Heart right ventricle (tissue), 16 donors: ENCODE measurements at regions not wholly inside any gene's neighbourhood (a gene's known extent, or its start where the extent isn't known, plus 50 kb on each side); places are given as distances from the start of the nearest gene placed in this dataset.

Experiments used
- ATAC-seq, 8 donors: fragments of 200-7000 bp; cut with Tn5 transposase; one replicate each; pipeline ENCODE4 v1.9.1; 2020; ENCODE audit warnings: mild to moderate bottlenecking in 8 of 8, moderate library complexity in 8 of 8, moderate number of reproducible peaks in 1 of 8
- DNase-seq, 2 donors: peaks; one replicate each; pipeline ENCODE4 v3.0.0-alpha.2; 2020
- H3K27ac ChIP-seq, 10 donors: fragments of 200-600 bp; sonication (generic) in 2 of 10; one replicate each; pipeline versions ENCODE4 v1.5.0 to v1.8.0; 2020 to 2022; ENCODE audit warnings: mild to moderate bottlenecking in 3 of 10
- H3K27me3 ChIP-seq, 7 donors: fragments of 200-600 bp; one replicate each; pipeline ENCODE4 v1.8.0; 2021 to 2022; ENCODE audit warnings: mild to moderate bottlenecking in 2 of 7
- H3K36me3 ChIP-seq, 9 donors: fragments of 200-600 bp; sonication (generic) in 1 of 9; one replicate each; pipeline versions ENCODE4 v1.5.0 to v1.8.0; 2020 to 2022; ENCODE audit warnings: mild to moderate bottlenecking in 2 of 9
- H3K4me1 ChIP-seq, 9 donors: fragments of 200-600 bp; sonication (generic) in 1 of 9; one replicate each; pipeline versions ENCODE4 v1.5.0 to v1.8.0; 2020 to 2022; ENCODE audit warnings: mild to moderate bottlenecking in 4 of 9
- H3K4me3 ChIP-seq, 10 donors: fragments of 200-600 bp; sonication (generic) in 2 of 10; one replicate each; pipeline versions ENCODE4 v1.5.0 to v1.8.0; 2020 to 2022; ENCODE audit warnings: mild to moderate bottlenecking in 7 of 10, moderate library complexity in 2 of 10
- H3K9me3 ChIP-seq, 11 donors: fragments of 200-600 bp in 10 of 11; sonication (generic) in 2 of 11; one replicate each; pipeline versions ENCODE4 v1.5.0 to v1.8.0; 2013 to 2022; ENCODE audit warnings: mild to moderate bottlenecking in 2 of 11, control low read depth in 1 of 11, moderate library complexity in 1 of 11
- CTCF ChIP-seq, 9 donors: fragments of 200-600 bp; sonication (generic) in 2 of 9; IDR thresholded peaks; one replicate each; pipeline versions ENCODE4 v1.5.0 to v1.8.0; 2021 to 2022; ENCODE audit warnings: antibody characterized with exemption in 9 of 9, mild to moderate bottlenecking in 5 of 9, moderate library complexity in 1 of 9
- WGBS, 2 donors: extraction: QIAGEN DNeasy Blood & Tissue Kit; methylation state at CpG; one replicate each; pipeline ENCODE4 v1.1.7; 2013; ENCODE audit warnings: inconsistent platforms in 1 of 2; 5-methylcytosine and 5-hydroxymethylcytosine counted together
- intact Hi-C, 10 donors: fragments of 100-400 bp; cut with DNase I; formaldehyde crosslinking; loops; one replicate each; pipeline versions ENCODE4 v1.11.1 to v1.14.2; 2022
- donor health status: Arrhythmogenic right ventricular cardiomyopathy.
- donor health status: ischemic (EF 13 %, LVEDD 7.1; RV severe dilation, severe dysfunction).
- donor health status: healthy with polysubstance abuse.
- donor health status: DM: no; HTN: yes; CAD: no.
- donor health status: DM: no; HTN: no; CAD: no.
- donor health status: ischemic (EF 25% LVEDD 6.9; RV normal size, moderate dysfunction).
- donor health status: ischemic (EF 25% LVEDD 5.7; RV mildly dilated, moderate dysfunction).
- donor health status: healthy.
- donor health status: DM: yes; HTN: yes; CAD: no.
- donor health status: Ischemic cardiomyopathy.
- donor health status: ischemic (EF 35%, LVEDD 5.7; RV mildly dilated, moderate dysfunction).
- donor health status: nonischemic (EF 11% LVEDD 7.7; RV severe dilation, severe dysfunction).
- donor health status: DM: yes; HTN: yes; CAD: no.
- donor health status: PGD.
- donor health status: ischemic (EF 29% LVEDD 5.4; RV normal size, mild dysfunction).
- donor health status: nonischemic (EF 23%, LVEDD 6.1; RV moderate dilation, normal function).

- intact Hi-C loops, result no loop called here
- WGBS, 2 donors, result 95 to 98% methylated on average over 2 of the region's 2 CpGs
- Histone ChIP-seq H3K4me3 (no peak overlapping the region), H3K36me3 (no peaks in the 10 kb centered on the region), H3K27ac (no peak overlapping the region), H3K9me3 (no peaks in the 10 kb centered on the region), H3K27me3 (no peaks in the 10 kb centered on the region), H3K4me1 (peaks cover 0 to 26% (median 22%) of the 10 kb centered on the region in 9 donors)
- no peak for DNase-seq
- peak in 1 of 8 donors; percentile 42 for ATAC-seq
- no peak for TF ChIP-seq CTCF (IDR thresholded peaks at IDR 0.05)
Observed at GRCh38 chr2:236656721-236657120, 87.1 kb downstream of the ACKR3 start.

- WGBS, 2 donors, result 95 to 98% methylated on average over 5 of the region's 5 CpGs
- TF ChIP-seq CTCF (IDR thresholded peaks at IDR 0.05), result no peak
- Histone ChIP-seq H3K4me1 (peaks cover 0 to 29% (median 25%) of the 10 kb centered on the region in 9 donors), H3K27me3 (no peaks in the 10 kb centered on the region), H3K36me3 (no peaks in the 10 kb centered on the region), H3K4me3 (no peak overlapping the region), H3K27ac (no peak overlapping the region), H3K9me3 (no peaks in the 10 kb centered on the region)
- ATAC-seq (no peak), DNase-seq (no peak)
- intact Hi-C loops, result no loop called here
Observed at GRCh38 chr2:236657215-236657614, 87.6 kb downstream of the ACKR3 start.

- no peaks in the 10 kb centered on the region for H3K27me3 ChIP-seq
- intact Hi-C loops, result no loop called here
- ATAC-seq (no peak), DNase-seq (no peak)
- H3K4me1 ChIP-seq, result peaks cover 2 to 35% (median 29%) of the 10 kb centered on the region in 9 donors
- 89 to 93% methylated on average over 4 of the region's 4 CpGs for WGBS, 2 donors
- no peaks in the 10 kb centered on the region for H3K36me3 ChIP-seq
- H3K27ac ChIP-seq, result no peak overlapping the region
- H3K4me3 ChIP-seq, result no peak overlapping the region
- TF ChIP-seq CTCF (IDR thresholded peaks at IDR 0.05), result no peak
- no peaks in the 10 kb centered on the region for H3K9me3 ChIP-seq
Observed at GRCh38 chr2:236657801-236658200, 88.2 kb downstream of the ACKR3 start.

- Histone ChIP-seq H3K4me3 (no peak overlapping the region), H3K9me3 (no peaks in the 10 kb centered on the region), H3K27me3 (no peaks in the 10 kb centered on the region), H3K36me3 (no peaks in the 10 kb centered on the region), H3K27ac (peak overlapping the region in 4 of 10 donors; percentile 13 to 61 (median 40)), H3K4me1 (peaks cover 5 to 48% (median 41%) of the 10 kb centered on the region in 9 donors)
- WGBS, 2 donors, result 91% methylated on average over 16 of the region's 16 CpGs
- intact Hi-C loops, result no loop called here
- no peak for DNase-seq
- no peak for ATAC-seq
- no peak for TF ChIP-seq CTCF (IDR thresholded peaks at IDR 0.05)
Observed at GRCh38 chr2:236658974-236659757, 89.5 kb downstream of the ACKR3 start.
